HG03439 (cell line): ENCODE measurements at regions not wholly inside any gene's neighbourhood (a gene's known extent, or its start where the extent isn't known, plus 50 kb on each side); places are given as distances from the start of the nearest gene placed in this dataset.

Source experiments
- ATAC-seq: cut with Tn5 transposase; IDR thresholded peaks from one replicate; pipeline ENCODE4 v1.9.1; 2021; ENCODE audit warnings: mild to moderate bottlenecking, moderate library complexity; ENCODE audit not compliant: unreplicated experiment

DNA sequence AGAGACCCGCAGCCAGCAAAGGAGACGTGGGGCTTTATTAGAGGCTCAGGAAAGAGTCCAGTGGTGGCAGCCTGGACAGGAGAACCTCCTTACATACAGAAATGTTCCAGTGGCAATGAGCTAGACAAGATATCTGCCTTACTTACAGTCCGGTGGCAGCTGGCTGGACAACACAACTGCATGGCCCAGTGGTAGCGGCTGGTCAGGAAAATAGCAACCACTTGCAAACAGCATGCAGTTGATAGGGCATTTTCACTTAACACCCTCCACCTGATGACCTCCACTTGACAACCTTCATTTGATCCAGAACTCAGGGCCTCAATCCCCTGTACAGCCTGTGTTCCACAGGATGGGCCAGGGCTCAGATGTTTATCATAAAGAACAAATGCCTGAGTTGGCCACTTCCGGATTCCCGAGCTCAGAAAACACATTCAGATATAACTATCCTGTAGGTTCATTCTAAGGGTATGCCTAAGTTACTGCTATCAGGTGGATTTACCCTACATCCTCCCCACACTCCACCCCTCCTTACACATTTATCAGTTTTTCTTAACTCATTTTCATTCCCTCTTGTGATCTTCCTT, 63.3 kb upstream of the ITPRID2 start:
- ATAC-seq: no peak

DNA sequence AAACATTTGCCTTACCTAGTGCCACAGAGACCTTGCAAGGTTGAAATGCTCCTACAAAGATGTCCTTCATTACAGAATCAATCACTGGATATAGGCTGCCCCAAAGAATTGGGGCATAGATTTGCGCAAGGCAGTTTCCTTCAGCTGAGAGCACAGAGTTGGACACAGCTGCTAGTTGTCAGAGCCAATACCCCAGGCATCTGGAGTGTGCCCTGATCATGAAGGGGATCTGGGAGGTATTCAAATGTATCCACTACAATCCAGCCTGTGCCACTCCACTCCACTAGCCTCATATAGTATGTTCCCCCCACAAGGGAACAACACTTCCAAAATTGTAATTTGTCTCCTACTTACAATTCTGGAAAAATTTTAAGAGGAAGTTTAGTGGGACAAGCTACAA, 62.3 kb upstream of the ITPRID2 start:
- no peak for ATAC-seq

GRCh38 chr2:181832015-181832414, 59.5 kb upstream of the ITPRID2 start:
- no peak for ATAC-seq

GRCh38 chr2:181836583-181836982, 54.9 kb upstream of the ITPRID2 start:
- ATAC-seq: no peak

GRCh38 chr2:181837563-181837962, 54.0 kb upstream of the ITPRID2 start:
- ATAC-seq: no peak

GRCh38 chr2:181839811-181840210, 51.7 kb upstream of the ITPRID2 start:
- no peak for ATAC-seq

- ATAC-seq: no peak
Measured at GRCh38 chr2:181841079-181841478, 50.5 kb upstream of the ITPRID2 start.
